ENCODE measurements at regions not wholly inside any gene's neighbourhood (a gene's known extent, or its start where the extent isn't known, plus 50 kb on each side); places are given as distances from the start of the nearest gene placed in this dataset.
A peak's percentile ranks its signal among the peaks of the same experiment; 100 is the strongest.

DNA sequence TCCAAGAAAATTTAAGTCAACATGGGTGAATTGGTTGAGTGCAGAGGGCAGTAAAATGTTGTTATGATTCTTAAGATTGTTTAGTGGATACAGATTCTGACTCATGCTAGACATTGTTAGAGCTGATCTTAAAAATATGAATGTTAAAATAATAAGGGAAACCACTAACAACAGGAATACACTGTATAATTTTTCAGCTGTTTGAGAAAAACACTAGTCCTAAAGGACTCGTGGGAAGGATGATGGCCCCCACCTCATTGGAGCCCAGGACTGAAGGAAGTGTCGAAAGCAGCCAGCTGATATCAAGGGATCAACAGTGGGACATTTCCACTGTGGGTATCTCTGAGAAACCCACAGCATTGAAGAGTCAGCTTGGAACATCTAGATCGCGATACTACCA is 82.9 kb upstream of the SCAF11 start:
- Histone ChIP-seq H3K4me2 (ENCODE audit: insufficient read depth, low read length) (no peak overlapping the region), H3K79me2 (ENCODE audit: control insufficient read depth, insufficient read depth, low read length) (no peaks in the 10 kb centered on the region), H2AFZ (ENCODE audit: low read depth, low read length) (no peak overlapping the region), H3K36me3 (ENCODE audit: control insufficient read depth in 2 of 2, extremely low read depth in 1 of 2, insufficient read depth in 2 of 2, low read length in 2 of 2) (no peaks in the 10 kb centered on the region), H3K9me3 (replicated peaks; ENCODE audit: control insufficient read depth, insufficient read depth, low read length) (no peaks in the 10 kb centered on the region), H3K9me1 (replicated peaks; ENCODE audit: control insufficient read depth, extremely low read depth, insufficient read depth, low read length) (no peaks in the 10 kb centered on the region), H3K27me3 (ENCODE audit: control insufficient read depth in 2 of 2, insufficient read depth in 2 of 2, low read length in 2 of 2) (peaks cover 11 to 12% of the 10 kb centered on the region in 2 experiments), H3K4me1 (ENCODE audit: control insufficient read depth, extremely low read depth, insufficient read depth, low read length) (no peaks in the 10 kb centered on the region), H4K20me1 (replicated peaks; ENCODE audit: control insufficient read depth, extremely low read depth, insufficient read depth, low read length) (no peaks in the 10 kb centered on the region), H3K4me3 (replicated peaks in 1 of 3; ENCODE audit: insufficient read depth in 1 of 3, low read depth in 1 of 3, low read length in 3 of 3) (no peak overlapping the region), H3K27ac (ENCODE audit: insufficient read depth, low read depth, low read length) (no peak overlapping the region), H3K9ac (replicated peaks; ENCODE audit: extremely low read depth, insufficient read depth, low read length) (no peak overlapping the region)
- dilution Hi-C loops (cut with MboI; ENCODE audit: extremely low pct_ligation_motif_present, low sequenced_read_pairs) (no loop called here), intact Hi-C loops (cut with micrococcal nuclease) (loop anchor here (5.0 kb wide), 1 partner anchor 311 kb away; no protein-coding TSS in a partner anchor)
- CTCF ChIA-PET, result interaction anchor here (0.7 to 2.3 kb wide), 5 partner anchors 11 to 948 kb away, joined by 3 to 7 read pairs (median 3); no protein-coding TSS in a partner anchor
- BruUV-seq (replicated peaks), result no TSS peak
- no peak for TF ChIP-seq POLR2A (IDR thresholded peaks at IDR 0.05; ENCODE audit: low read depth, low read length)
- no peak for TF ChIP-seq MYC (IDR thresholded peaks at IDR 0.05; ENCODE audit: low read depth, low read length)
- TF ChIP-seq, protein P1, sequence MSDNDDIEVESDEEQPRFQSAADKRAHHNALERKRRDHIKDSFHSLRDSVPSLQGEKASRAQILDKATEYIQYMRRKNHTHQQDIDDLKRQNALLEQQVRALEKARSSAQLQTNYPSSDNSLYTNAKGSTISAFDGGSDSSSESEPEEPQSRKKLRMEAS (IDR thresholded peaks at IDR 0.05; ENCODE audit: insufficient read depth, insufficient read length), result no peak
- POLR2A ChIA-PET, result no interaction called here
- FAIRE-seq, result no peak
- no peak for DNase-seq (ENCODE audit: low read depth, low spot score)

DNA sequence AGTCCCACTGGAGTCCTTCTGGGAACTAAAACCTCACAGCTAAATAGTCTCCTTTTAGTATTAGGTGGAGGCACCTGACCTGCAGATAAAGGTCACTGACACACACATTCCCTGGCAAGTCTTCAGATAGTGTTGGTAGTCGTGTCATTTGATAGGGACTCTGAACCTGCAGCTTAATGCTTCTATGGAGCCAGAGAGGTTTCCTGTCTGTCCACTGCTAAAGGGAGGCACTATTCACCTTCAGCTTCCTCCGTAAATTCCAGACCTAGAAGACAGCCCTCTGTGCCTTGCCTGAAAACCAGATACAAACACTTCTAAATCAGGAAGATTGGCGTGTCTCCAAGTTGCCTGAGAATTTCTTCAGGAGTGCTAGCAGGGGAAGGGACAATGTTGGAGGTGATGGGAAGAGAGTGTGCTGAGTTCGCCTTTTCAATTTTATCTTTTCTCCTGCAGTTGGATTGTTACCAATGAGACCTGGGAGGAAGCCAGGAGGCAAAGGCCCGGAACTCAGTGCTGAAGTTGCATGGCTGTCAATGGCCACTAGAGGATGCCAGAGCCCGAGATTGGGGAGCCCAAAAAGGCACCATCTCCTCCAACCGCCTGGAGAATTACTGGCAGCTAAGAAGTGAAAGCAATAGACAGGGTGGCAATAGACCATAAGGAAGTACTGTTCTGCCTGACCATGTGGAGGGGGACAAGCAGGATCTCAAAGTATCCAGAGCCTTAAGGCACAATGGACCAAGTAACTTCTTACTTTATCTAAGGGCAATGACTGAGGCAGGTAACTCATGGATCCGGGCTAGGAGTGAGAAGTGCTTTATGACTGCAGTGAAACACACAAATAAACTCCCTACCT is 81.6 kb upstream of the SCAF11 start:
- FAIRE-seq (peak; percentile 94), DNase-seq (ENCODE audit: low read depth, low spot score) (peak; percentile 67)
- Histone ChIP-seq H3K4me1 (ENCODE audit: control insufficient read depth, extremely low read depth, insufficient read depth, low read length) (no peaks in the 10 kb centered on the region), H3K27me3 (ENCODE audit: control insufficient read depth in 2 of 2, insufficient read depth in 2 of 2, low read length in 2 of 2) (peaks cover 10 to 14% of the 10 kb centered on the region in 2 experiments), H3K4me2 (ENCODE audit: insufficient read depth, low read length) (no peak overlapping the region), H3K9ac (replicated peaks; ENCODE audit: extremely low read depth, insufficient read depth, low read length) (no peak overlapping the region), H3K27ac (ENCODE audit: insufficient read depth, low read depth, low read length) (no peak overlapping the region), H3K9me1 (replicated peaks; ENCODE audit: control insufficient read depth, extremely low read depth, insufficient read depth, low read length) (no peaks in the 10 kb centered on the region), H2AFZ (ENCODE audit: low read depth, low read length) (peak overlapping the region; percentile 29), H3K4me3 (replicated peaks in 1 of 3; ENCODE audit: insufficient read depth in 1 of 3, low read depth in 1 of 3, low read length in 3 of 3) (no peak overlapping the region), H3K36me3 (ENCODE audit: control insufficient read depth in 2 of 2, extremely low read depth in 1 of 2, insufficient read depth in 2 of 2, low read length in 2 of 2) (no peaks in the 10 kb centered on the region), H3K9me3 (replicated peaks; ENCODE audit: control insufficient read depth, insufficient read depth, low read length) (no peaks in the 10 kb centered on the region), H3K79me2 (ENCODE audit: control insufficient read depth, insufficient read depth, low read length) (no peaks in the 10 kb centered on the region), H4K20me1 (replicated peaks; ENCODE audit: control insufficient read depth, extremely low read depth, insufficient read depth, low read length) (no peaks in the 10 kb centered on the region)
- TF ChIP-seq JUN (IDR thresholded peaks at IDR 0.05; ENCODE audit: borderline replicate concordance, insufficient read depth, insufficient read length, low read depth), result no peak
- TF ChIP-seq, protein P2, sequence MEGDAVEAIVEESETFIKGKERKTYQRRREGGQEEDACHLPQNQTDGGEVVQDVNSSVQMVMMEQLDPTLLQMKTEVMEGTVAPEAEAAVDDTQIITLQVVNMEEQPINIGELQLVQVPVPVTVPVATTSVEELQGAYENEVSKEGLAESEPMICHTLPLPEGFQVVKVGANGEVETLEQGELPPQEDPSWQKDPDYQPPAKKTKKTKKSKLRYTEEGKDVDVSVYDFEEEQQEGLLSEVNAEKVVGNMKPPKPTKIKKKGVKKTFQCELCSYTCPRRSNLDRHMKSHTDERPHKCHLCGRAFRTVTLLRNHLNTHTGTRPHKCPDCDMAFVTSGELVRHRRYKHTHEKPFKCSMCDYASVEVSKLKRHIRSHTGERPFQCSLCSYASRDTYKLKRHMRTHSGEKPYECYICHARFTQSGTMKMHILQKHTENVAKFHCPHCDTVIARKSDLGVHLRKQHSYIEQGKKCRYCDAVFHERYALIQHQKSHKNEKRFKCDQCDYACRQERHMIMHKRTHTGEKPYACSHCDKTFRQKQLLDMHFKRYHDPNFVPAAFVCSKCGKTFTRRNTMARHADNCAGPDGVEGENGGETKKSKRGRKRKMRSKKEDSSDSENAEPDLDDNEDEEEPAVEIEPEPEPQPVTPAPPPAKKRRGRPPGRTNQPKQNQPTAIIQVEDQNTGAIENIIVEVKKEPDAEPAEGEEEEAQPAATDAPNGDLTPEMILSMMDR (IDR thresholded peaks at IDR 0.05; ENCODE audit: extremely low read depth in 1 of 2, insufficient read depth in 1 of 2, low read depth in 1 of 2, low read length in 2 of 2), result peak; percentile 88 to 94
- BruUV-seq (replicated peaks), result no TSS peak
- POLR2A ChIA-PET, result no interaction called here
- intact Hi-C loops (cut with micrococcal nuclease), result loop anchor here (1.0 to 5.0 kb wide), 2 partner anchors 310 to 949 kb away; no protein-coding TSS in a partner anchor
- CTCF ChIA-PET, result interaction anchor here (0.6 to 4.1 kb wide), 13 partner anchors 10 to 961 kb away, joined by 3 to 37 read pairs (median 5); no protein-coding TSS in a partner anchor
- dilution Hi-C loops (cut with MboI; ENCODE audit: extremely low pct_ligation_motif_present, low sequenced_read_pairs), result no loop called here

Data from endothelial cell of umbilical vein (primary cell).